ENCODE measurements at regions not wholly inside any gene's neighbourhood (a gene's known extent, or its start where the extent isn't known, plus 50 kb on each side); places are given as distances from the start of the nearest gene placed in this dataset.

DNA sequence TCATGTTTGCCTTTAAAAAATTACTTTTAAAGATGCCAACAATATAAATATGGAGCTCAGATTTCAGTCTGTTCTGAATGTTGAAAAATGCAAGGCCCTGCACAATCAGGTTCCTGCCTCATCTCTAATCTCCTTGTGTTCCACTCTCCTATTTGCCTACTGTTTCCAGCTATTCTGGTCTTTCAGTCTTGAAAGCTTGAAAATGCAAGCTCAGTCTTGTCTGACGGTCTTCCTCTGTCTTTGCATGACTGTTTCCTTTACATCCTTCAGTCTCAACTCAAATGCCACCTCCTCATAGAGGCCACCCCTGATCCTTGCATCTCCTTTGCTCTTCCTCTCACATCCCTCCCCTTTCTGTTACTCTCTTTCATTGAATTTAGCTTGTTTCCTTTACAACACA lies 354.9 kb downstream of the KIF4B start:
- TF ChIP-seq CTCF (IDR thresholded peaks at IDR 0.05; ENCODE audit: borderline replicate concordance, extremely low read depth, low read length, poor library complexity, severe bottlenecking): no peak
- TF ChIP-seq EZH2 (IDR thresholded peaks at IDR 0.05; ENCODE audit: borderline replicate concordance, low read depth, low read length, severe bottlenecking): no peak

Measured in DND-41 (cell line).